ENCODE measurements at regions not wholly inside any gene's neighbourhood (a gene's known extent, or its start where the extent isn't known, plus 50 kb on each side); places are given as distances from the start of the nearest gene placed in this dataset.

GRCh38 chr6:22222469-22222868, 74.4 kb downstream of the PRL start:
- Histone ChIP-seq H3K4me1 (ENCODE audit: control insufficient read depth in 5 of 5, insufficient read depth in 5 of 5, low read length in 5 of 5) (no peaks in the 10 kb centered on the region), H3K27me3 (ENCODE audit: control insufficient read depth in 3 of 3, insufficient read depth in 3 of 3, low read length in 2 of 3) (no peaks in the 10 kb centered on the region), H3K9me3 (ENCODE audit: control insufficient read depth in 4 of 4, insufficient read depth in 3 of 4, low read length in 3 of 4) (no peaks in the 10 kb centered on the region), H3K27ac (ENCODE audit: low read depth in 1 of 2, low read length in 1 of 2) (no peak overlapping the region), H3K9ac (ENCODE audit: insufficient read depth in 1 of 2, low read length in 2 of 2) (no peak overlapping the region), H3K4me3 (no peak overlapping the region), H3K36me3 (ENCODE audit: control insufficient read depth in 4 of 4, insufficient read depth in 4 of 4, low read length in 4 of 4) (no peaks in the 10 kb centered on the region)
- TF ChIP-seq CTCF (IDR thresholded peaks at IDR 0.05; ENCODE audit: control extremely low read depth, extremely low read depth), result no peak
- ATAC-seq (ENCODE audit: insufficient read depth, low FRiP score), result no peak
- 82 to 91% methylated on average over 6 of the region's 6 CpGs for WGBS, 2 donors
- no peak for DNase-seq

GRCh38 chr6:22227824-22228610, 68.8 kb downstream of the PRL start:
- no peak overlapping the region for H3K4me3 ChIP-seq
- no peaks in the 10 kb centered on the region for H3K27me3 ChIP-seq (ENCODE audit: control insufficient read depth in 3 of 3, insufficient read depth in 3 of 3, low read length in 2 of 3)
- TF ChIP-seq CTCF (IDR thresholded peaks at IDR 0.05; ENCODE audit: control extremely low read depth, extremely low read depth), result no peak
- 40 to 47% methylated on average over 2 of the region's 2 CpGs for WGBS, 2 donors
- DNase-seq (no peak), ATAC-seq (ENCODE audit: insufficient read depth, low FRiP score) (no peak)
- H3K36me3 ChIP-seq (ENCODE audit: control insufficient read depth in 4 of 4, insufficient read depth in 4 of 4, low read length in 4 of 4), result no peaks in the 10 kb centered on the region
- H3K9me3 ChIP-seq (ENCODE audit: control insufficient read depth in 4 of 4, insufficient read depth in 3 of 4, low read length in 3 of 4), result peaks cover 0 to 3% (median 0%) of the 10 kb centered on the region in 4 donors
- no peak overlapping the region for H3K9ac ChIP-seq (ENCODE audit: insufficient read depth in 1 of 2, low read length in 2 of 2)
- H3K4me1 ChIP-seq (ENCODE audit: control insufficient read depth in 5 of 5, insufficient read depth in 5 of 5, low read length in 5 of 5), result no peaks in the 10 kb centered on the region
- no peak overlapping the region for H3K27ac ChIP-seq (ENCODE audit: low read depth in 1 of 2, low read length in 1 of 2)

GRCh38 chr6:22231050-22231449, 65.8 kb downstream of the PRL start:
- no peak overlapping the region for H3K4me3 ChIP-seq
- 93 to 94% methylated on average over 7 of the region's 7 CpGs for WGBS, 2 donors
- ATAC-seq (ENCODE audit: insufficient read depth, low FRiP score) (no peak), DNase-seq (no peak)
- H3K27ac ChIP-seq (ENCODE audit: low read depth in 1 of 2, low read length in 1 of 2), result no peak overlapping the region
- H3K27me3 ChIP-seq (ENCODE audit: control insufficient read depth in 3 of 3, insufficient read depth in 3 of 3, low read length in 2 of 3), result no peaks in the 10 kb centered on the region
- no peaks in the 10 kb centered on the region for H3K36me3 ChIP-seq (ENCODE audit: control insufficient read depth in 4 of 4, insufficient read depth in 4 of 4, low read length in 4 of 4)
- H3K9ac ChIP-seq (ENCODE audit: insufficient read depth in 1 of 2, low read length in 2 of 2), result no peak overlapping the region
- H3K9me3 ChIP-seq (ENCODE audit: control insufficient read depth in 4 of 4, insufficient read depth in 3 of 4, low read length in 3 of 4), result peaks cover 0 to 3% (median 0%) of the 10 kb centered on the region in 4 donors
- TF ChIP-seq CTCF (IDR thresholded peaks at IDR 0.05; ENCODE audit: control extremely low read depth, extremely low read depth), result no peak
- no peaks in the 10 kb centered on the region for H3K4me1 ChIP-seq (ENCODE audit: control insufficient read depth in 5 of 5, insufficient read depth in 5 of 5, low read length in 5 of 5)

All from lung (tissue), 11 donors.